RCC 7860 (cell line): ENCODE measurements at regions not wholly inside any gene's neighbourhood (a gene's known extent, or its start where the extent isn't known, plus 50 kb on each side); places are given as distances from the start of the nearest gene placed in this dataset.
"Not testable (repeated sequence)": the region's sequence is repeated elsewhere in the genome, so short reads cannot be mapped to it uniquely, and the experiment has no call there.

Source experiments
- DNase-seq: peaks from one replicate; pipeline ENCODE4 v3.0.0-alpha.2; 2015; ENCODE audit warnings: low spot score
- FAIRE-seq: peaks from 2 replicates; lab custom pipeline; 2012; peaks lifted over from hg19 to GRCh38; lab: Jason Lieb, UNC

- FAIRE-seq (no peak), DNase-seq (no peak)
Observed at GRCh38 chr10:84907461-84908009, 579.1 kb downstream of the CCSER2 start.

GRCh38 chr10:84908491-84908890 is 580.1 kb downstream of the CCSER2 start:
- DNase-seq (peak; percentile 45), FAIRE-seq (no peak)

GRCh38 chr10:84921701-84922100 is 593.3 kb downstream of the CCSER2 start:
- FAIRE-seq (no peak), DNase-seq (no peak)

- DNase-seq: no peak
- no peak for FAIRE-seq
Observed at GRCh38 chr10:84924131-84924530, 595.7 kb downstream of the CCSER2 start.

- DNase-seq (no peak), FAIRE-seq (no peak)
Observed at GRCh38 chr10:84925495-84925894, 597.1 kb downstream of the CCSER2 start.

GRCh38 chr10:84933402-84933801 is 605.0 kb downstream of the CCSER2 start:
- no peak for DNase-seq
- FAIRE-seq: no peak

GRCh38 chr10:84935772-84936171 is 607.4 kb downstream of the CCSER2 start:
- FAIRE-seq (no peak), DNase-seq (no peak)

GRCh38 chr10:84938117-84938905 is 609.9 kb downstream of the CCSER2 start:
- FAIRE-seq (no peak), DNase-seq (no peak)

GRCh38 chr10:84943541-84943940 is 615.2 kb downstream of the CCSER2 start:
- DNase-seq (no peak), FAIRE-seq (no peak)

GRCh38 chr10:84944187-84944586 is 615.8 kb downstream of the CCSER2 start:
- no peak for FAIRE-seq
- DNase-seq: no peak

- DNase-seq: no peak
- FAIRE-seq: no peak
Observed at GRCh38 chr10:84945791-84946190, 617.4 kb downstream of the CCSER2 start.

- DNase-seq: no peak
- no peak for FAIRE-seq
Observed at GRCh38 chr10:84946904-84947303, 618.5 kb downstream of the CCSER2 start.

GRCh38 chr10:84948644-84949043 is 620.3 kb downstream of the CCSER2 start:
- no peak for FAIRE-seq
- no peak for DNase-seq

- no peak for DNase-seq
- no peak for FAIRE-seq
Observed at GRCh38 chr10:84951616-84952015, 623.2 kb downstream of the CCSER2 start.

- no peak for DNase-seq
- FAIRE-seq: no peak
Observed at GRCh38 chr10:84957427-84957826, 629.0 kb downstream of the CCSER2 start.

GRCh38 chr10:84965468-84965867 is 637.1 kb downstream of the CCSER2 start:
- FAIRE-seq (no peak), DNase-seq (no peak)

GRCh38 chr10:84966708-84967441 is 638.5 kb downstream of the CCSER2 start:
- DNase-seq: no peak
- FAIRE-seq: no peak

GRCh38 chr10:84969297-84969696 is 640.9 kb downstream of the CCSER2 start:
- DNase-seq, FAIRE-seq: not testable (repeated sequence)

- FAIRE-seq (no peak), DNase-seq (no peak)
Observed at GRCh38 chr10:84987039-84987438, 658.6 kb downstream of the CCSER2 start.

- DNase-seq (no peak), FAIRE-seq (no peak)
Observed at GRCh38 chr10:84988011-84988410, 659.6 kb downstream of the CCSER2 start.

GRCh38 chr10:84990713-84991112 is 662.3 kb downstream of the CCSER2 start:
- DNase-seq: no peak
- FAIRE-seq: no peak

- FAIRE-seq: no peak
- DNase-seq: no peak
Observed at GRCh38 chr10:84991301-84991700, 662.9 kb downstream of the CCSER2 start.
